HepG2 (cell line): ENCODE measurements at regions not wholly inside any gene's neighbourhood (a gene's known extent, or its start where the extent isn't known, plus 50 kb on each side); places are given as distances from the start of the nearest gene placed in this dataset.

Experiments
- FOXA3 ChIP-seq: IDR thresholded peaks from 2 replicates; pipeline ENCODE4 v1.6.1; 2016; ENCODE audit warnings: missing genetic modification reagents, missing compliant biosample characterization
- HNF4G ChIP-seq, 2 experiments: sonication (generic) in 1 of 2; formaldehyde crosslinking in 1 of 2; IDR thresholded peaks; 2 replicates each; pipeline versions ENCODE4 v1.4.0 to v1.6.1; 2011 to 2020; ENCODE audit warnings: borderline replicate concordance in 2 of 2, low read depth in 2 of 2, mild to moderate bottlenecking in 2 of 2, low read length in 1 of 2, missing genetic modification reagents in 1 of 2, moderate library complexity in 1 of 2
- STAT6 ChIP-seq: sonication (generic); formaldehyde crosslinking; IDR thresholded peaks from 2 replicates; pipeline ENCODE4 v1.4.0; 2020; ENCODE audit warnings: missing genetic modification reagents, mild to moderate bottlenecking, borderline replicate concordance
- ZNF318 ChIP-seq: sonication (generic); formaldehyde crosslinking; IDR thresholded peaks from 2 replicates; pipeline ENCODE4 v1.4.0; 2020; ENCODE audit warnings: mild to moderate bottlenecking, missing genetic modification reagents

- TF ChIP-seq ZNF318 (CRISPR knock-in tag): no peak
- no peak for TF ChIP-seq STAT6 (CRISPR knock-in tag)
- TF ChIP-seq FOXA3 (CRISPR knock-in tag): no peak
- TF ChIP-seq HNF4G (IDR thresholded peaks at IDR 0.05; ENCODE audit: borderline replicate concordance, low read depth, low read length): no peak
- no peak for TF ChIP-seq HNF4G (CRISPR knock-in tag; IDR thresholded peaks at IDR 0.05; ENCODE audit: borderline replicate concordance, low read depth)
- TF ChIP-seq, all 625 proteins: peak for 0
These were observed 142.7 kb upstream of the APC start (continued) for GRCh38 chr5:112594941-112595340.
